ENCODE measurements at regions not wholly inside any gene's neighbourhood (a gene's known extent, or its start where the extent isn't known, plus 50 kb on each side); places are given as distances from the start of the nearest gene placed in this dataset.

- intact Hi-C loops (cut with DNase I; ENCODE audit: low total_unique reads): no loop called here
- H3K27ac ChIP-seq: no peak overlapping the region
- DNase-seq: no peak
Measured at GRCh38 chr7:32253299-32253698, 183.1 kb upstream of the PDE1C start.

GRCh38 chr7:32251659-32252058 lies 181.5 kb upstream of the PDE1C start:
- no peaks in the 10 kb centered on the region for H3K9me3 ChIP-seq
- no peak for DNase-seq
- H3K4me3 ChIP-seq: no peak overlapping the region
- H3K27me3 ChIP-seq: no peaks in the 10 kb centered on the region
- no peak overlapping the region for H3K27ac ChIP-seq
- intact Hi-C loops (cut with DNase I; ENCODE audit: low total_unique reads): no loop called here
- no peaks in the 10 kb centered on the region for H3K4me1 ChIP-seq
- TF ChIP-seq, protein P1, sequence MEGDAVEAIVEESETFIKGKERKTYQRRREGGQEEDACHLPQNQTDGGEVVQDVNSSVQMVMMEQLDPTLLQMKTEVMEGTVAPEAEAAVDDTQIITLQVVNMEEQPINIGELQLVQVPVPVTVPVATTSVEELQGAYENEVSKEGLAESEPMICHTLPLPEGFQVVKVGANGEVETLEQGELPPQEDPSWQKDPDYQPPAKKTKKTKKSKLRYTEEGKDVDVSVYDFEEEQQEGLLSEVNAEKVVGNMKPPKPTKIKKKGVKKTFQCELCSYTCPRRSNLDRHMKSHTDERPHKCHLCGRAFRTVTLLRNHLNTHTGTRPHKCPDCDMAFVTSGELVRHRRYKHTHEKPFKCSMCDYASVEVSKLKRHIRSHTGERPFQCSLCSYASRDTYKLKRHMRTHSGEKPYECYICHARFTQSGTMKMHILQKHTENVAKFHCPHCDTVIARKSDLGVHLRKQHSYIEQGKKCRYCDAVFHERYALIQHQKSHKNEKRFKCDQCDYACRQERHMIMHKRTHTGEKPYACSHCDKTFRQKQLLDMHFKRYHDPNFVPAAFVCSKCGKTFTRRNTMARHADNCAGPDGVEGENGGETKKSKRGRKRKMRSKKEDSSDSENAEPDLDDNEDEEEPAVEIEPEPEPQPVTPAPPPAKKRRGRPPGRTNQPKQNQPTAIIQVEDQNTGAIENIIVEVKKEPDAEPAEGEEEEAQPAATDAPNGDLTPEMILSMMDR (IDR thresholded peaks at IDR 0.05): no peak
- no peaks in the 10 kb centered on the region for H3K36me3 ChIP-seq

More at GRCh38 chr7:32253299-32253698, 183.1 kb upstream of the PDE1C start:
- Histone ChIP-seq H3K36me3 (no peaks in the 10 kb centered on the region), H3K4me1 (no peaks in the 10 kb centered on the region), H3K27me3 (no peaks in the 10 kb centered on the region), H3K9me3 (no peaks in the 10 kb centered on the region), H3K4me3 (no peak overlapping the region)
- TF ChIP-seq, protein P1 (IDR thresholded peaks at IDR 0.05): no peak

- TF ChIP-seq, protein P1 (IDR thresholded peaks at IDR 0.05): no peak
- Histone ChIP-seq H3K27ac (no peak overlapping the region), H3K4me3 (no peak overlapping the region), H3K4me1 (no peaks in the 10 kb centered on the region), H3K9me3 (no peaks in the 10 kb centered on the region), H3K36me3 (no peaks in the 10 kb centered on the region), H3K27me3 (no peaks in the 10 kb centered on the region)
- intact Hi-C loops (cut with DNase I; ENCODE audit: low total_unique reads): no loop called here
- DNase-seq: no peak
Measured at GRCh38 chr7:32250471-32251260, 180.5 kb upstream of the PDE1C start.

DNA sequence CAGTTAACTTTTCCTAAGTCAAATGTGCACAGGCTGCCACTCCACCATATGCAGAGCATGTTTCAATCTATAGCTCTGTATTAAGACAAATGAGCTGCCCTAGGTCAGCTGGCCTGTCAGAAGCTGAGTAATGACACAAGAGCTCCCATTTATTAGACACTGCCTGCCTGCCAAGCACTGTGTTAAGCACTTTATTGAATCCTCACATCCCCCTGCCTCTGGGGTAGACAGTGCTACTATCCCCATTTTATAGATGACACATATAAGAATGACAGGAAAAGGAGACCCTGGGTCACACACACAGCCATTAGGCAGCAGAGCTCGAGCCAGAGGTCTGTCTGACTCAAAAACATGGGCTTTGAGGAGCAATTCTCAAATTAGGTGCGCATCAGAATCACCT lies 179.8 kb upstream of the PDE1C start:
- TF ChIP-seq, protein P1 (IDR thresholded peaks at IDR 0.05): no peak
- Histone ChIP-seq H3K4me1 (no peaks in the 10 kb centered on the region), H3K4me3 (no peak overlapping the region), H3K36me3 (no peaks in the 10 kb centered on the region), H3K27me3 (no peaks in the 10 kb centered on the region), H3K27ac (no peak overlapping the region), H3K9me3 (no peaks in the 10 kb centered on the region)
- intact Hi-C loops (cut with DNase I; ENCODE audit: low total_unique reads): no loop called here
- DNase-seq: no peak

- TF ChIP-seq, protein P1 (IDR thresholded peaks at IDR 0.05): no peak
- DNase-seq: no peak
- no peaks in the 10 kb centered on the region for H3K36me3 ChIP-seq
- no peaks in the 10 kb centered on the region for H3K4me1 ChIP-seq
- H3K27me3 ChIP-seq: no peaks in the 10 kb centered on the region
- H3K27ac ChIP-seq: no peak overlapping the region
- no peak overlapping the region for H3K4me3 ChIP-seq
- intact Hi-C loops (cut with DNase I; ENCODE audit: low total_unique reads): no loop called here
- H3K9me3 ChIP-seq: no peaks in the 10 kb centered on the region
Measured at GRCh38 chr7:32248522-32248921, 178.3 kb upstream of the PDE1C start.

Data from tibial artery (tissue), 4 donors.